WTC11 (cell line): ENCODE measurements at regions not wholly inside any gene's neighbourhood (a gene's known extent, or its start where the extent isn't known, plus 50 kb on each side); places are given as distances from the start of the nearest gene placed in this dataset.

Experiments used
- ELF4 ChIP-seq: sonication (generic); formaldehyde crosslinking; IDR thresholded peaks from 2 replicates; pipeline ENCODE4 v1.8.1; 2022; ENCODE audit warnings: low read depth, mild to moderate bottlenecking, moderate library complexity, missing genetic modification reagents
- FOXJ3 ChIP-seq: sonication (generic); formaldehyde crosslinking; IDR thresholded peaks from 2 replicates; pipeline ENCODE4 v1.9.0; 2021; ENCODE audit warnings: missing genetic modification reagents, mild to moderate bottlenecking, borderline replicate concordance
- NFATC4 ChIP-seq: fragments of 250-450 bp; sonication (Bioruptor Pico); IDR thresholded peaks from 2 replicates; pipeline ENCODE4 v1.9.0; 2021; ENCODE audit warnings: mild to moderate bottlenecking
- TF ChIP-seq, protein P1 (sequence below): fragments of 200-600 bp; IDR thresholded peaks from 2 replicates; pipeline ENCODE4 v1.8.0; 2022; ENCODE audit warnings: antibody characterized with exemption

DNA sequence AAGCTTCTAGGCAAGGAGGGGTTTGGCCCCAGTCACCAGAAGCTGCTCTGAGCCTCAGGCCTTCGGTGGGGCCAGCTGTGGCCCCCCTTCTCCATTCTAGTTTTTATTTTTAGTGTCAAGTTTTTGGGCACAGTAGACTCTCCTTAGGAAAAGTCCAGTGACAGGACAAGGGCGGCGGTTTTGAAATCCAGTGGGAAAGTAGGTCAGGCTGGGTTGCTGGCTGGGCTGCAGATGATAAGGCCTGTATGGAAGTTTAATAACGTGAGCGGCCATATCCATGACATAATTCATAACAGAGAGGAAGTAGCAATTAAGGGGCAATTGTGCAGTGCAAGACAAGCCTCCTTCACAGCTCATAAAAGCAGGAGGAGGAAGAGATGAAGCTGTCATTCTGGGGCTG is 87.1 kb upstream of the ZNF716 start:
- TF ChIP-seq, protein P1, sequence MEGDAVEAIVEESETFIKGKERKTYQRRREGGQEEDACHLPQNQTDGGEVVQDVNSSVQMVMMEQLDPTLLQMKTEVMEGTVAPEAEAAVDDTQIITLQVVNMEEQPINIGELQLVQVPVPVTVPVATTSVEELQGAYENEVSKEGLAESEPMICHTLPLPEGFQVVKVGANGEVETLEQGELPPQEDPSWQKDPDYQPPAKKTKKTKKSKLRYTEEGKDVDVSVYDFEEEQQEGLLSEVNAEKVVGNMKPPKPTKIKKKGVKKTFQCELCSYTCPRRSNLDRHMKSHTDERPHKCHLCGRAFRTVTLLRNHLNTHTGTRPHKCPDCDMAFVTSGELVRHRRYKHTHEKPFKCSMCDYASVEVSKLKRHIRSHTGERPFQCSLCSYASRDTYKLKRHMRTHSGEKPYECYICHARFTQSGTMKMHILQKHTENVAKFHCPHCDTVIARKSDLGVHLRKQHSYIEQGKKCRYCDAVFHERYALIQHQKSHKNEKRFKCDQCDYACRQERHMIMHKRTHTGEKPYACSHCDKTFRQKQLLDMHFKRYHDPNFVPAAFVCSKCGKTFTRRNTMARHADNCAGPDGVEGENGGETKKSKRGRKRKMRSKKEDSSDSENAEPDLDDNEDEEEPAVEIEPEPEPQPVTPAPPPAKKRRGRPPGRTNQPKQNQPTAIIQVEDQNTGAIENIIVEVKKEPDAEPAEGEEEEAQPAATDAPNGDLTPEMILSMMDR, result no peak
- no peak for TF ChIP-seq FOXJ3
- no peak for TF ChIP-seq ELF4
- no peak for TF ChIP-seq NFATC4
